Stimulated activated CD8-positive, alpha-beta memory T cell treated with anti-CD3 and anti-CD28 coated beads, Interleukin-7, amount 100 ng/mL, for 1 hour (primary cell): ENCODE measurements at regions not wholly inside any gene's neighbourhood (a gene's known extent, or its start where the extent isn't known, plus 50 kb on each side); places are given as distances from the start of the nearest gene placed in this dataset.

ENCODE experiments used
- DNase-seq, 2 donors: peaks; one replicate each; pipeline ENCODE4 v3.0.0-alpha.2; 2020; ENCODE audit warnings: low read depth in 2 of 2

DNA sequence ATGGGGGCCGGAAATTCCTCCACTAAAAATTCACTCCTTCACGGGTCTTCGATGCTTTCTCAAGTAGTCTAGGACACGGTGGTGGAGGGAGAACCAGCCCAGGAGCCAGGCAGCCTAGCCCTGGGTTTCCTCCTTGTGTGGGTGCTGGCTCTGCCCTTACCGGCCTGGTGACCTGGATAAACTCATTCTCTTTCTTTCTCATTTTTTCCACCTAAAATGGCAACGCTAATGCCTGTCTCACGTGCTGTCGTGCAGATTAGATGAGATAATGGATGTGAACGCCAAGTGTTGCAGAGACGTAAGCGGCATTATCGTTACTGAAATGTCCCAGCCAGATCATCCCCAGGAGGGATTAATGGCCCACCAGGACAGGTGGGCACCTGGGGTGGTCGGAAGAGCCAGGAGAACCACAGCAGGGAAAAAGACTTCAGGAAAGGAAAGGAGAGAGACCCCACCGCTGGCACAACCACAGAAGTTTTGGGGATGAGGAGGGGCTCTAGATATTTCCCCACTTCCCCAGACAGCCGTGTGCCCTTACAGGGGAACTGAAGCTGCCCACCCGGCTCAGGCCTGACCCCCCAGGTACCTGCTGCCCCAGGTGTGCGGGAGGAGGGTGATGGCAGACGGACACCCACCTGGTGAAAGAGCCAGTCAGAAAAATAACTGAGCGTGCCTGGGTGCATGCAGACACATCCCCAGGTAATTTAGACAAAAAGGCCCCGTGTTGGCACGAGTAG lies 100.8 kb upstream of the ASAP2 start:
- no peak for DNase-seq

DNA sequence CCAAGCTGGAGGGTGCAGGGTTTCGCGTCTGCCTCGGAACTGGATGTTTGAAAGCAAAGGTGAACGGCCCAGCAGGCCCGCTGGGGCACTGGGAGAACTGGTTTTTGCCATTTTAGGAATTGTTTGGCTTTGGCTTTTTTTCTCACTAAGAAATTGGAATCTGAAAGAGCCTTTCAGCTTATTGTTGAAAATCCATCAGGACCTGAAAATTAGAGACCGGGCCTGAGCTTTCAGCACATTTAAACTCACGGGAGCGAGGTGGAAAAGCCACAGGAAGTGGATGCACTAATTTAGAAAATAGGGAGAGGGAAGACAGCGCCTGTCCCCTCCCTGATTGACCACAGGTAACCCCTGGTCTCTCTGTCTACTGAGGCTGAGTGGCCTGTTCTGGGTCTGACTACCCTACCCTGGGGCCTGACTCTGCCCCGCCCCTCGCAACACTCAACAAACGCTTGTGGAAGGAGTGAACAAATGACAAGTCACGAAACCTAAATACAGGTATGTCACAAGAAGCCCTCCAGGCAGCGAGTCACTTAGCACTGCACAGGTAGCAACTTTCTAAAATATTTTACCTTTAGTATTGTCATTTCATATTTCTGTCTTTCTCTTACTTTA lies 100.3 kb upstream of the MBOAT2 start:
- DNase-seq, result no peak

DNA sequence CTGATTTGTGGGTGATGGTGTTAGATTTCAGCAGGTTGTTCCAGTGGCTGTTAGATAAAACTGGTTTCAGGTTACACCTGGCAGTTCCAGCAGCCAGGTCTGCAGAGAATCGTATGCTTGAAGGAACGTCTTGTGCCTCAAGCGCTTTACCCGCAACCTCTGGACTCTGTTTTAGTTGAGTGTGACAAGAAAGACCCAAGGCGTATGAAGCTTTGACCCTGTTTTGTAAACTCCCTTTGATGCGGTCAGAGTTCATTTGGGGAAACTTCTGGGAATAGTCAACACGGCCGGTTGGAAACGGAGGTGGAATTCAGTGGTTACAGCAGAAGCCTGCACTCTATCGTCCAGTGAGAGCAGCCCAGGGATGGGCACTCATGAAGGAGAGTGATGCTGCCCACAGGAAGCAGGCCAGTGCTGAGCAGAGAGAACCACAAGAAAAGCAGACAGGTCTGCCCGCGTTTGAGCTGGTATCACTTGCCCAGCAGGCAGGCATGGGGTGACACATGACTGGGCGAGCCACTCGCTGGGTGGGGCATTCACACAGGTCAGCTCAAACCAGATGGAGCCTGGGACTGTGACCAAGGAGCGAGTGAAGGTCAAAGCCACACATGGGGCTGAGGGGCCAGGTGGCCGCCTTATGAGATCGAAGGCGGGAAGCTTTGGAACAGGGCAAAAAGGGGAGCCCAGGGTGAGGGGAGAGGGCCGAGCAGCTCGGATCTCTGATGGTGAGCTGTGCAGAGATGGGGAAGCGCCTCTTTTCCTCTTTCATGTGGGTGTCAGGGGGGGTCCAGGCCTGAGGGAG lies 99.6 kb upstream of the MBOAT2 start:
- no peak for DNase-seq

DNA sequence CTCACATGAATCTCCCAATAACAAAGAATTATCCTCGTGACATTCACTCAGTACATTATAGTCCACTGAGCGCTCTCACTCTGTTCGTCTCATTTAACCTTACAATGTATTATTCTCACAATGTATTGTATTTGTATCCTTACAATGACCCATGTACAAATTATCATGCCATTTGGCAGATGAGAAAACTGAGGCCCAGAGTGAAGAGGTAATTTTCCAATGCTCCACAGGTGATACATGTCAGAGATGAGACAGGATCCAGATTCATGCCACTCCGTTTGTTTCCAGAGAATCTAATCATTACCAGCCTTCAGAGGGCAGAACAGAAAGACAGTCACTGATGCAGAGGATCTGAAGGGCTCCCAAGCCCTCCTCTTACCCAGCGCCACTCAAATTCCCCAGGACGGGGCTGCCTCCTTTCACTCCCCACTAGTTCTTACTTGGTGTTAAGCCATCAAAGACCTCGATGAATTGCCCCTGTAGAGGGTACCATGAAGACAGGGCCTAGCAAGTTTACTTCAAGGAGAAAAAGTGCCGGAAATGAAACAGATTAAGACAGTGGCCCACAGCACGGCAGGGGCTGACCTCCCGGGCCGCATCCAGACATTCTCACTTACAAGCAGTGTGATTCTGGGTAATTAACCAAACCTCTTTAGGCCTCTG lies 98.4 kb upstream of the MBOAT2 start:
- no peak for DNase-seq

DNA sequence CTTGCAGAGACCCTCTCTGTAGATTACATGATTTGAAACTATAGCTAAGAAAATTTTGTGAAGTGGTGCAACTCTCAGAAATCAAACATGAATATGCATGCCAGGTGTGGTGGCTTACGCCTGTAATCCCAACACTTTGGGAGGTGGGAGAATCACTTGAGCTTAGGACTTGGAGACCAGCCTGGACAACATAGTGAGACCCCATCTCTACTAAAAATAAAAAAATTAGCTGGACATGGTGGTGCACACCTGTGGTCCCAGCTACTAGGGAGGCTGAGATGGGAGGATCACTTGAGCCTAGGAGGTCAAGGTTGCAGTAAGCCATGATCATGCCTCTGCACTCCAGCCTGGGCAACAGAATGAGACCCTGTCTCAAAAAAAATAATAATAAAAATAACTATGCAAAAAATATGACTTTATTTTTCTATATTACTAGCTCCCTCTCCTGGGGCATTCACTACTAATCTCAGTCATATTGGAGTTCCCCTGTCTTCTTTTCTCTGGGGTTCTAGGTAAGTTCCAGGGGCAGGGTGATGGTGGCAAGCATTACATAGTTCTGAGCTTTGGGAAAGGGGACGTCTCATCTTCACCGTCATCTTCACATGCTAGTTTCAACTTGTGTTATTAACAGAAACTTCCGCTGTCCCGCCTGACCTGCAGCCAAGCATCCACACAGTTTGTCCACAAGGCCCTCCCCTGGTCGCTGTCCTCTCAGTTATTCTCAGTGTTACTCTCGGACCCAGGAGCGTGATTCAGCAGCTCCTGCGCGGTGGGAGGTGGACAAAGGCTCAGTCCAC lies 96.8 kb upstream of the MBOAT2 start:
- no peak for DNase-seq

DNA sequence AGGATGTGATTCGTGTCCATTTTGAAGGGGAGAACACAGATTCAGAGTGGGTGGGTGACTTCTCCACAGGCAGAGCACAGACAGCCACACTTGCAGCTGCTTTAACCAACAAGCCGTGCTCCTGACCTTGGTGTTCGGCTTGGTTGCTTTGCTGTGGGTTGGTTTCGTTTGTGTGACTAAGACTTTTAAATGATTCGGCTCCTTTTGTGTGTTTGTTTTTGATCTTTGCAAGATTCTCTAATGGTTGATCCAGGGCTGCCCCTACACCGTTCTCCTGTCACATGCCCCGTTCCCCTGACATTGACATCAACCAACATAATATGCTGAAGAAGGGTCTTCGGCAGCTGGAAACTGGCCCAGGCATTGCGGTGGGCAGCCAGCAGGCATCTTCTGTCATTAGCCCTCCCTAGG lies 95.9 kb upstream of the MBOAT2 start:
- no peak for DNase-seq

DNA sequence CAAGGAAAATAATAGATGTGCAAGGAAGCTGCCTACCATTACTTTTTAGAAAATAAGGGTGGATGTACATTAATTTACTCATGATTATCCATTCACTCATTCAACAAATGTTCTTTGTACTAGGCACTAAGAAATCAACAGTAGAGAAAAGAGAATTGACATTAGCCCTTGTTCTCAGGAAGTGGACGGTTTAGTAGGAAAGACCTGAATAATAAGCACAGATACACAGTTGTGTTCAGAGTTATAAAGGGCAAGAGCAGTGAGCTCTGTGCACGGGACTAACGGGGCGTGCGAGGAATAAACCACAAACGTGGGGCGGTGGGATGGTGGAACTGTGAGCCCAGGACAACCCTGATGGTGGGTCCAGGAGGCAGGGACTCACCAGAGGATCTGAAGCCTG lies 94.4 kb upstream of the MBOAT2 start:
- no peak for DNase-seq

DNA sequence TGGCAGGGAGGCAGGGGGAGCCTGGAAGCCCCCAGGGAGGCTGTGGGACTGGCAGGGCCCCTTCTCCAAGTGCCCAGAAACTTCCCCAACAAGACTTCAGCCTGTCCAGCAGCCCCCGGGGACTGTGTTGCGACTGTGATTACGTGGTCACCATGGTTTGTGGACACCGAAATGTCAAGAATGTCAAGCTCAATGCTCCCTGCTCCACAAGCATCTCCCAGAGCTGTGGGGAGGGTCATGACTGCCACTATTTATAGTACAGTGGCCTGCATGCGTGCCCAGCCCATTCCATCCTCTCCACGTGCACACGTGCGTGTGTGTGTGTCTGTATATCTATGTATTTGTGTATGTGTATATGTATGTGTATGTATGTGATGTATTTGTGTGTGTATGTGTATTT lies 93.8 kb upstream of the MBOAT2 start:
- DNase-seq, result no peak

DNA sequence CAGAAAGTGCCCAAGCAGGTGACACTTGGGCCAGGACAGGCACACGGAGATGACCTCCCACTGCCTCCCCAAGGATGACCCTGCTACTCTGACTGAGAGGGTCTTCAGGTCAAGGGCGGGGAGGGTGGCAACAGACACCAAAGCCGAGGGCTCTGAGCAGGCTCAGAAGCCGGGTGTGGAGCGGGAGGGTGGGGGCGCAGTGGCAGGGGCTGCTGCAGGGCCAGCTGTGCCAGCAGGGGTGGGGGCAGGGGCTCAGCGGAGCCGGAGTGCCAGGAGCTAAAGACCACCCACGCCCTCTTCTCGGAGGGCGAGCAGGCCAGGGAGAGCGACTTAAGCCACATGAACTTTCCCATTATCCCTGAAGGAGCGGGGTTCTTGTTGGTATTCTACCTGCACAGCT lies 93.3 kb upstream of the MBOAT2 start:
- DNase-seq, result no peak

DNA sequence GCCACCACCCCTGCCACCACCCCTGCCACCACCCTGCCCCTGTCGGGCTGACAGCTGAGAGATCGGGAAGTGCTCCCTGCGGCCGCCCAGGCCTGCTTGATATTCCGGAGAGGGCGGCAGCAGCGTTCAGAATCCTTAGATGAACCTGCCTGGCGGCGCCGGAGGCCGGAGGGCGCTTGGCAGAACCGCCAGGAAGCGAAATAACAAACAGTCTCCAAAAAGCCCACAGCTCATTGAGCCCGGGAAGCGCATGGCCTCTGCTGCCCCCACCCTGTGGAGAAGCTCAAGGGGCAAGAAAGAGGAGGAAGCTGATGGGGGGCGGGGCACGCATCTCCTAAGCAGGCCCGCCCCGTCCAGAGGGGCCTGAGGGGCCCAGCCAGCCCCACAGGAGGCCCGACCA lies 92.2 kb upstream of the MBOAT2 start:
- DNase-seq, result no peak

DNA sequence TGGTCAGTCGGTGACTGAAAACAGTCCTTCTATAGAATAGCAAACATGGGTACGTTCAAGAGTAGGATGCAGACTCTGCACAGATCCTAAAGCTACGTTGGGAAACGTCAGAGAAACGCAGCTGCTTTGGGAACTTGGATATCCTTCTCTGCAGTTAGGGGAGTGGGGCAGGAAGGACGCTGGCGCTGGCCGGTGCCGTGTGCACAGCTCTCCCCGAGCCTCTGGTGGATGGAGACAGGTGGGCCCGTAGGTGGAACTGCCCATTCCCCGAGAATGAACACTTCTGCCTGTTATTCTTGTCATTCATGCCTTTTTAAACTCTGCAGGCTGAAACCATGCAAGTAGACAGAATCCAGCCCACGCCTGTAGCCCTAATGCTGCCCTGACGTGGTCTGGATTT lies 91.7 kb upstream of the MBOAT2 start:
- no peak for DNase-seq

DNA sequence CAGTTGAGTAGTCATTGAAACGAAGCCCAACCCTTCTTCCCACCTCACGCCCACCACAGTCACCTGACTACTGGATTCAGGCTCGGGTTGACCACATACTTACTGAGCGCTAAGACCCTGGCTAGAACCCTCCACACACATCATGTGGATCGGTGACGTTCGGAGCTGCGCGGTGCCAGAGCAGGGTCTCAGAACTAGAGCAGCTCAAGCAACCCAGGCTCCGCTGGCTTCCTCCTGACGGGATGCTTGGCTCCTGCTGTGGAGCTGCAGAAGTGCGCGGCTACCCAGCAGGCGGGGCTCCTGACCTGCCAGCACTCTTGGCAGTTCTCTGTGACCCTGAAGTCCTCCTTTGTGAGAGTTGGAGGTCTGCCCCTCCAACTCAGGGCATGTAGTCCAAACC lies 90.6 kb upstream of the MBOAT2 start:
- no peak for DNase-seq

DNA sequence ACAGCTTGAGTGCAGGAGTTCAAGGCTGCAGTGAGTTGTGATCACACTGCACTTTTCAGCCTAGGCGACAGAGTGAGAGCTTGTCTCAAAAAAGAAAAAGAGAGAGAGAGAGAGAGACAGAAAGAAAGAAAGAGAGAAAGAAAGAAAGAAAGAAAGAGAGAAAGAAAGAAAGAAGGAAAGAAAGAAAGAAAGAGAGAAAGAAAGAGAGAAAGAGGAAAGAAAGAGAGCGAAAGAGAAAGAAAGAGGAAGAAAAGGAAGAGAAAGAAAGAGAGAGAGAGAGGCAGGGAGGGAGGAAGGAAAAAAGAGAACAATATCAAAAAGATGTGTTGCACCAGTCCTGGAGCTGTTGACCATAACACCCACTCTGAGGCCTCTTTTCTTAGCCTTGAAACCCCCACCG lies 89.8 kb upstream of the MBOAT2 start:
- DNase-seq, result no peak

DNA sequence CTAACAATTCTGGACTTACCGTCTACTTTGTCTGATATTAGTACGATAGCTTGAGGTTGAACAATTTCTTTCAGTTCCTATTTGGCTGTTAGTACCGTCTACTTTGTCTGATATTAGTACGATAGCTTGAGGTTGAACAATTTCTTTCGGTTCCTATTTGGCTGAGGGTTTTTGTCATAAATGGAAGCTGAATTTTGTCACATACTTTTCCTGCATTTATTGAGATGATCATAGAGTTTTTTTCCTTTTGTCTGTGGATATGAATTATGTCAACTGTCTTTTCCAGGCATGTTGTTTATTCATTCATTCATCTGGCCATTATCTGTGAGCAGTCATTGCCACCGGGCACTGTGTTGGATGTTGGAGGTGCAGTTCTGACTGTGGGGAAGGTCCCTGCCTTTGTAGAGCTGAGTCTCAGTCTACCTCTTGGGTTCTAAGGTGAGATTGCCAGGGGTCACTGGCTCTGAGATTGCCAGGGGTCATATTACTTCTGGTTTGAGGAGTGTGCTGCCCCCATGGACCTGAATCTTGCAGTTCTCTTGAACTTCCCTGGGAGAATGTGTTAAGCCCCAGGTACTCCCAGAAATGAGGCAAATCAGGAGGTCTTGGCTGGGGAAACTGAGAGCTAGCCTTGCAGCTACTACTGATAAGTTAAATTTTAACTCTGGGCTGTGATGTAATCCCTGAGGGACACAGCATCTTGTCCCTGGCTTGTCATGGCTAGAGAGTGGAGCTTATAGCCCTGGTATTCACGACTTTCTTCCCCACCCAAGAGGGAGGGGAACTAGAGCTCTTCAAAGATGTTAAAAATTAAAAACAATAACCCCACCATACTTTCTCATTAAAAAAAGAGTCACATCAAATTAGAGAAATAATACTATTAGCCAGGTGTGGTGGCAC lies 89.1 kb upstream of the MBOAT2 start:
- DNase-seq, result no peak

DNA sequence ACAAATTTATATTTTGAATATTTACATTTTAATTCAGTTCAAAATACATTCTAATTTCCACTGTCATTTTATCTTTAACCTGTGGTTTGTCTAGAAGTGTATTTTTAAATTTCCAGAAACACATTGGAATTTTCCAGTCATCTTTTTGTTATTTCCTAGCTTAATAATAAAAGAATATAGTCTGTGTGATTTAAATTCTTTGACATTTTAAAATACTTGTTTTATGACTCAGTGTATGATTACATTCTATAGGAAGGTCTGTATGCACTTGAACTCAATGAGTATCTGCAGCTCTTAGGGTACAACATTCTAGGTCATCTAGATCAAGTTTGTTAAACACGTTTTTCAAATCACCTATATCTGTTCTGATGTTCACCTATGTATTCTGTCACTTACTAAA lies 88.3 kb upstream of the MBOAT2 start:
- no peak for DNase-seq

DNA sequence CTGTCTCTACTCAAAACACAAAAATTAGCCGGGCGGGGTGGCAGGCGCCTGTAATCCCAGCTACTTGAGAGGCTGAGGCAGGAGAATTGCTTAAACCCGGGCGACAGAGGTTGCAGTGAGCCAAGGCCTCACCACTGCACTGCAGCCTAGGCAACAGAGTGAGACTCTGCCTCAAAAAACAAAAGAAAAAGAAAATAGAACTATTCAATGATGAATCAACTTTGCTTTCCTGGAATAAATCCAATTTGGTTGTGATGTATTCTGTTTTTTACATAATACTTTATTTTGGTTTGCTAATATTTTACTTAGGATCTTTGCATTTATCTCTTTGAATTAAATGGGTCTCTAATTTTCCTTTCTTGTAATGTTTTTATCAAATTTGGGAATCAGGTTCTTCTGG lies 86.3 kb upstream of the MBOAT2 start:
- DNase-seq, result no peak

DNA sequence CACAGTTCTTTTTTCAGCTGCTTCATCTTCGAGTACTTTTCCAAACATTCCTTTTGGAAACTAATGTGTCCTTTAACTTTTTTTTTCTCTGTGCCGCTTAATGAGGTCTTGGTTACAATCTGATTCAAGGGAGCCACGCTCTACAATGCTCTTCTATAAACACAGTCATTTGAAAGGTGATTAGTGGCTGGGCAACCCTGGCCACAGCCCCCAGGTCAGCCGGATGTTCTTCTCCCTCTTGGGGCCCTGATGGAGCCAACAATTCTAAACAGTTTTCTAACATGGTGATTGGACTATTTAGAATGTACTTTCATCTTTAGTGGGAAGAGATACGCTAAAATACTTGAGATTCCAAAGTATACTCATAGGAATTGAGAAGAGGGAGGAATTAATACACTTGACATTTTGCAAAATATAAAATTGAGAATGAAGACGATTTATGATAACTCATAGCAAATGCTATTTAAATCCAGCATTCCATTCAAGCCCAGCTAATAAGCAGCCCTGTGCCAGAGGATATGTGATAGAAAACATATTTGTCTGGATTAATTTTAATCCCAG lies 83.7 kb upstream of the MBOAT2 start:
- DNase-seq, result no peak

DNA sequence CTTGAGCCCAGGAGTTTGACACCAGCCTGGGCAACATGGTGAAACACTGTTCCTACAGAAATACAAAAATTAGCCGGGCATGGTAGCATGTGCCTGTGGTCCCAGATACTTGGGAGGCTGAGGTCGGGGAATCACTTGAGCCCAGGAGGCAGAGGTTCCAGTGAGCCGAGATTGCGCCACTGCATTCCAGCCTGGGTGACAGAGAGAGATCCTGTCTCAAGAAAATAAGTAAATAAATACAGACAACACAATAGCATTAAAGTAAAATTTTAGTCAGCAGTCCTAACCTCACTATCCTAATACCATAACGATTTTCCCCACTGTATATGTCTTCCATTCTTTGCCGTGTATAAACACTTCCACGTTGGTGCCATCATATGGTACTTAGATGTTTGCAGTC lies 83.0 kb upstream of the MBOAT2 start:
- DNase-seq, result no peak

DNA sequence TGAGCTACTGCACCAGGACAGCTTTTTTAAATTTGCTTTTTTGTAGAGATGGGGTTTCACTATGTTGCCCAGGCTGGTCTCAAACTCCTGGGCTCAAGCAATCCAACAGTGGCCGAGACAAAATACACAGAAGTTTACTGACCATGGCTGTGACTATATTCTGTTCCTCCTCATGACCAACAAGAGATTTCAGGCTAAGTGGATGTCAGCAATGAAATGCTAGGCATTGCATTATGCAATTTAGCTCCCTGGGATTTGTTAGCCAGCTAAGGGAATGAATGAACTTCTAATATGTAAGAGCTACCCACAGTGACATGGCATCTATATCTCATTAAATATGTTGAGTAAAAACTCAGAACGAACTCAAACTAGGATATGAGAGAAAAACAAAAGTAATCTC lies 81.9 kb upstream of the MBOAT2 start:
- DNase-seq, result no peak

DNA sequence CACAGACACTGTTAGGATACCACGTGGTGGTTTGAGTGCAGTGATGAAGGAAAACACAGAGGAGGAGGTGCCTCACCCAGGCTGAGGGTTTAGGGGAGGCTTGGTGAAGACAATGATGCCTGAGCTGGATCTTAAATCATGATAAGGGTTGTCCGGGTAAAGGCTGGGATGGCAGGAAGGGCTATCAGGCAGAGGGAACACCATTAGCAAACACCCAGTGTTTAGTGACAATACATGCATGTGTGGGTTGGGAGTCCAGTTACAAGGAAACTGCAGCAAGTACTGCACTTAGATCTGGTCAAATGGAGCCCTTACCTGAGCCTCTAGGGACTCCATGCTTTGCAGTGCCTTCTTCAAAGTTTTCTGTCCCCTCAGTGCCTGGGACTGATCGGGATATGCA lies 79.8 kb upstream of the MBOAT2 start:
- DNase-seq, result no peak
